HK-2 (cell line): ENCODE measurements at regions not wholly inside any gene's neighbourhood (a gene's known extent, or its start where the extent isn't known, plus 50 kb on each side); places are given as distances from the start of the nearest gene placed in this dataset.

ENCODE experiments used
- DNase-seq: peaks from one replicate; pipeline ENCODE4 v3.0.0-alpha.2; 2018; ENCODE audit not compliant: unreplicated experiment

DNA sequence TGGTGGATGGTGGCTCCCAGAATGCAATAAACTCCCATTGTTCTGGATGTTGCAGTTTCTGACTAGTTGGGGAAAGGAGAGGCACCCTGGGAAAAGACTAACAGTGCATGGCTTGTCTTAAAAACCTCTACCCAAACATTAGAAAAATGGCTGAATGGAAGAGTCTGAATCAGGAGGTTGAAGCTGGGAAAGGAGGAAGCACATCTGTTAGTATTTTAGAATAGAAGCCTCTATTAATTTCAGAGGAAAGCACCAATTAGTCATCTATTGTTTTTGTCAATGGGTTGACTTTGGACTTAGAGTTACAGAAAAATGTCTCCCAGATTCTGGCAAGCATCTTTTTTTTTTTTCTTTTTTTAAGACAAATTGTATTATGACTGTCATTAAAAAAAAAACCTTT lies 56.1 kb upstream of the ELMO1 start:
- no peak for DNase-seq

DNA sequence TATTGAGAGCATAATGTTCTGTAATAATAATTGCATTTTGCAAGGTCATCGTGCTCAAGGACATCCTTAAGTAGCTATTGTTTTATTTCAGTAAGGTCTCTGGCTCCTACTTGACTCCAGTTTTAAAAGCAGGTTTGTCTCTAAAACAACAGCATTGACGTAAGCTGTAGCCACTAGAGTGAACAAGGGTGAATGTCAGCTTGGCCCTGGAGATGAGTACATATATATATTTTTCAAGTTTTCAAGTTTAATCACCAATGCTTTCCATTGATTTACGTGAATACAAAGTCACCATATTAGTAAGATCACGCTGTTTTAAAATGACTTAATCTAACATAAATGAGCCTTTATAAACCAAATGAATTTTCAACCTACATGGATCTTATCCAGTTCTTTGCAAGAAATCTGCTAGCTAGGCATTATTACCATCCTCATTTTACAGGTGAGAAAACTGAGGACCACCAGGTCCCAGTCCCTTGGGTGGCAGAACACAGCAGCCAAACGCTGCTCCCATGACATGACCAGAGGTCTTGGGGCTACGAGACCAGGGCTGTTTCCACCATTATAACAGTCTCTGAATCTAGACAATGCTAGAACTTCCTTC lies 57.2 kb upstream of the ELMO1 start:
- DNase-seq: no peak

DNA sequence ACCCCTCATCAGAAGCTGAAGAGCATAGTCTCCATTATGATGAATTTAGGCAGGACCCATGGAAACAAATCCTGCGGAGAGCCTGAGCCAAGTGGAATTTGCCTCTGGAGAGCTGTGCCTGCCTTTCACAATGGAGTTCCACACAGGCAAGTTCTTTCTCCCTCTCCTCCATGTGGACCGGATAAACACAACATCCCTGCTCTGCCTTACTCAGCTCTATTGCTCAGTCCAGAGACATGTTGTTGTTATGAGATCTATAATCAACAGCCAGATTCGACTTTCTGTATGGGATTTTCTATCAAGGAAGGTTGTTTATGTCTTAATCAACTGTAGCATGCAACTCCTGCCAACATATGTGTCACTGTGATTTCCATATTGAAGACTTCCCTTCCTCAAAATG lies 59.5 kb upstream of the ELMO1 start:
- no peak for DNase-seq

DNA sequence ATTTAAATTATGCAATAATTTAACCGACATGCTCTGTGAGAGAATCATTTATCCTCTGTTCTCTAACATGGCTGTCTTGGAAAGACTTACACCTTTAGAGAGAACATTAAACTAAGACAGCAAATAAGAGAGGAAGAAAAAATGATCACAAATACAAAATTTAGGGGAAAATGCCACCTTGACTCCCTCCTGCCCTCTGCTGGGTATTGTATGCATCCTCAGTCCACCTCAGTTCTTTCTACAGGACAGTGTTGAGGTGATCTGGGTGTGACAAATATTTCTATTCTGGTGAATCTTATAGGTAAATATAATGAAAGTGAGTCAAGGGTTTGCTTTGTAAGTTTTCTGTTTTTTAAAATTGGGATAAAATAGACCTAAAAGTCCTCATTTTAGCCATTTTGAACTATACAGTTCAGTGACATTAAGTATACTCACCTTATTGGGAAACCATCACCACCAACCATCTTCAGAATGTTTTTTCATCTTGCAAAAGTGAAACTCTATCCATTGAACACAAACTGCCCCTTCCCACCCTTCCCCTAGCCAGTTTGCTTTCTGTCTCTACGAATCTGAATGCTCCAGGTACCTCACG lies 61.5 kb upstream of the ELMO1 start:
- DNase-seq: no peak

DNA sequence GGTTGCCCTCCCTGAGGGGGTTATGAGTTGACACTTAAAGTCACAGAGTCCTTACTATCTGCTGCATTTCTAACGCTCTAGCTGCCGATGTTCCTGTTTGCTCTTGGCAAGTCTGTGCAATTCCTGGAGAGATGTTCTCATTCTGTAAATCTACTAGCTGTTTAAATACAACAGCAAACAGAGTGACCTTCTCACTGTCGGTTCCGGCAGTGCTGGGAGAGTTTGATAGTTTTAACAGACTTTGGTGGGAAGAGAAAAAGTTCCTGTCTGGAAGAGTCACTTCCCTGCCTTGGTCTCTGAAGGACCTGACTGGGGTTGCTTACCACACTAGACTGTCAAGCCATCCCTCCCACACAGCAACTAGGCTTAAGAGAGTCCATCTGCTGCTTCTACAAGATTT lies 63.3 kb upstream of the ELMO1 start:
- no peak for DNase-seq

GRCh38 chr7:37514497-37514896 lies 65.8 kb upstream of the ELMO1 start:
- DNase-seq: no peak

- DNase-seq: no peak
Measured at GRCh38 chr7:37516664-37517063, 68.0 kb upstream of the ELMO1 start.

GRCh38 chr7:37518266-37518665 lies 69.6 kb upstream of the ELMO1 start:
- no peak for DNase-seq

- no peak for DNase-seq
Measured at GRCh38 chr7:37524056-37524455, 75.4 kb upstream of the ELMO1 start.

DNA sequence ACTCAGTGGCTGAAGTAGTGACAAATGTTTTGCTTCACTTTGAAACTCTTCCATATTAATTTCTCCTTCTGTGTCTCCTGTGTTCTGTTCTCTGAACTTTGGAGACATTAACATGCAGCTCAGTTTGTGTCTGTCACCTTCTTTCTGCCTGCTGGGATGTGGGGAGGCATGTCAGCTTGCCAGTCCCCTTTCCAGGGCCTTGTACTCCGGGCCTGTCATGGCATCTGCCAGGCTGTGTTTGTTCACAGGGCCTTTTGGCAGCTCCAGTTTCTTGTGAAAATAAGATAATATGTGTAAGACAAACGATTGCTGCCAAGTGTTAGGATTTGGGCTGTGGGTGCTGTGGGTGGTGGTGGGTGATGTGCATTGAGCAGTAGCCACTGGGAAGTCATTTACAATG lies 76.1 kb upstream of the ELMO1 start:
- DNase-seq: no peak

DNA sequence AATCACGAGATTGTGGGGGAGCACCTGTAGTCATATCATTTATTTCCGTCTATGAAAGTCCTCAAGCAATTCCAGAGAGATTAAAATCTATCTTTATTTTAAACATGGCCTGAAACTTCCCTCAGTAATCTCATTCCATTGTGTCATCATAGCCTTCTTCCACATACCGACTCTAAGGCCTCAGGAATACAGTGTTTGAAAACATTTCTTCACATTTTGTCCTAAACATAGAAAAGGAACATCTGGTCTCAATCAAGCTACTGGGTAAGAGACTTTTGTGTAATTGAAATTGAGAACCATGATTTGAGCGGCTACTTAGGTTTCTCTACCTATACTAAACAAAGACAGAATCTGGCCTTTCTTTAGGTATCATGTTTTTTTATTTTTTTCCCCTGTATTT lies 78.0 kb upstream of the ELMO1 start:
- DNase-seq: no peak

DNA sequence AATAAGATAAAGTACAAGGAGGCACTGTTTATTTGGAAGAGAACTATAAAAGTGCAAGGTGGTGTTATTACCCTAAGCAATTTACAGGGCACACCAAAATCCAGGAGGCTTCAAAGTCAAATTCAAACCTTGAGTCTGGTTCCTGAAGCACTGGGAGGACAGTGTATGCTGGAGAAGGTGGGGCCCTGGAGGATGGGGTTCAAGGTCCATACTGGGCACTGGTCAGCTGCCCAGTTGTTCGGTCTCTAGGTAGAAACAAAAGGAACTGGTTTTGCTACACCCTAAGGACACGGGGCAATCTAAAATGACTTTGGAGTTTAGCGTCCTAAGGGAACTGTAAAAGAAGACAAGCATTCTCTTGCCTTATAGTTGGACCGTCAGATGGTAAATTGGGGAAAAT lies 78.4 kb upstream of the ELMO1 start:
- DNase-seq: no peak

DNA sequence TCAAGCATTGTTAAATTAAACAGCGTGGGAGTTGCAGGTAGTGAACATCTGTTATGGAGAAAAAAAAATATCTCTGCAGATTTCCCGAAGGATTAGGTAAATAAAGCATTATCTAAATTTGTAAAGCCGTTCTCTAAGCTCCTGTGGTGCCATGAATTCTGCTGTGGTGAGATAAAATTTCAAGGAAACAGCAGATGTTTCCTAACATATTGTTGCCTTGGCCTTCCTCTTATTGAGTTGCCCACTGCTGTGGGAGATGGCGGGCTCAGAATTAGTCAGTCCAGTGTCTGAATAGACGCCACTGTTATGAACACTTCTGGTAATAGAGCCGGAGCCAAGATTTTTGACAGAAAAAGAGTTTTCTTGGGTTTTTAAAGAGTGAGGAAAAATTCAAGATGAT lies 82.6 kb upstream of the ELMO1 start:
- DNase-seq: no peak

- no peak for DNase-seq
Measured at GRCh38 chr7:37532636-37533035, 84.0 kb upstream of the ELMO1 start.

GRCh38 chr7:37534893-37535610 lies 86.4 kb upstream of the ELMO1 start:
- no peak for DNase-seq

DNA sequence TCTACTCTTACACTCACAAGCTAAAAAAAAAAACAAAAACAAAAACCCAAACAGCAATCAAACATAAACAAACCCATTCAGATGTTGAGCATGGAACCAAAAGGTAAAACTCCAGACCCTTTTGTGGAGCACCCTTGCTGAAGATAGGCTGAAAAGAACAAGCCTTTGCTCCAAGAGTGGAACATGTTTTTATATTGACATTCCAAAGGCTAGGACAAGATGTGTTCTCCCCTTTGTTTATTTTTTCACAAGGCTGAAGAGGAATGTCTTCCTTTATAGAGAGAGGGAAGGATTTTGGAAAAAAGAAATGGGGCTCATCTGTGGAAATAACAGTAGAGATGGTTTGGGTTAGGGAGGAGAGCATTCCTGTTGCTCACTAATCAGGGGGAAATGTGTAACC lies 87.2 kb upstream of the ELMO1 start:
- DNase-seq: no peak

DNA sequence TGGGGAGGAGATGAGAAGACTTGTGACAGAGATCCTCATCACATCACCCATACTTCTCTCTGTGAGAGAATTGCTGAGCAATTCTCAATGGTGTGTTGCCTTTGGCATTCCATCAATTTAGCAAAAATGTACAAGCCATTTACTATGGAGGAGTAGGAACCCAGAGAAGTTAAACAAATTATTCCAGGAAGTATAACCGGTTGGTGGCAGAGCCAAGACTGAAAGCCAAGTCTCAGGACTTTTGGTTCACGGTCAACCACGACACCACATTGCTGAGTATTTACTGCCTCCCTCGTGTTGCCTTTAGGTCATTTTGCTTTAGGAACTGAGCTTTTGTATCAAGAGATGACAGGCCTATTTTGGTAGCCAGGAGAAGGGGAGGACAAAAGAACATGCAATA lies 88.0 kb upstream of the ELMO1 start:
- no peak for DNase-seq

DNA sequence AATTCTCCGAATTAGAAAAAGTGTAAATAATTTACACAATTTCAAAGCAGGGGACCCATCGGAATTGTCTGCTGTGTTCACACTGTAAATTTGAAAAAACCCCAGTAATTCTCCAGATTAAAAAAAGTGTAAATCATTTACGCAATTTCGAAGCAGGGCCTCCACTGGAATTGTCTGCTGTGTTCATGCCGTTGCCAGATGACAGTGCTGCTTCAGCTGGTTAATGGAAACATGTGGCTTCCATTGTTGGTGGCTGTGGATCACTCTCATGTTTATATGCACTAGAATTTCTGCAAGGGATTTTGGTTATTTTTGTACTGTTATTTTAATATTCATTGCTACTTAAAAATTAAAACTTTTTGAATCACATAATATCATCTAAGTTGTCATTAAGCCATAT lies 88.8 kb upstream of the ELMO1 start:
- DNase-seq: no peak

GRCh38 chr7:37538945-37539344 lies 90.3 kb upstream of the ELMO1 start:
- DNase-seq: no peak

DNA sequence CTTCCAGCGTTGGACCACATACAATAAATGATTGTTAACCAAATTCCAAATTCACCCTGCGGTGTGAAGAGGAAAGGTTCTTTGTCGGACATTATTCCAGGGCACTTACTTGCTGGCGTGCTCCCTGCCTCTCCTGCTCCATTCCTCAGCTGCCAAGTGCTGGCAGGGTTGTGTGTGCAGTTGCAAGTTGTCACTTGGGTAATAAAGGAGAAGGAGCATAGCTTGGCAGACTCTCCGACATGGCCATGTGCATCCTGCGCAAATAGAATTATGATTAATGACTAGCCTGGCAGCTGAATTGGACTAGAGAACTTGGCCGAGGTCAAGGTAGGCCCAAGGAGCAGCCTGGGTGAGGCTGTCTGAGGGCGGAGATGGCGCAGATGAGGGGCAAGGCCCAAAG lies 92.3 kb upstream of the ELMO1 start:
- DNase-seq: no peak

DNA sequence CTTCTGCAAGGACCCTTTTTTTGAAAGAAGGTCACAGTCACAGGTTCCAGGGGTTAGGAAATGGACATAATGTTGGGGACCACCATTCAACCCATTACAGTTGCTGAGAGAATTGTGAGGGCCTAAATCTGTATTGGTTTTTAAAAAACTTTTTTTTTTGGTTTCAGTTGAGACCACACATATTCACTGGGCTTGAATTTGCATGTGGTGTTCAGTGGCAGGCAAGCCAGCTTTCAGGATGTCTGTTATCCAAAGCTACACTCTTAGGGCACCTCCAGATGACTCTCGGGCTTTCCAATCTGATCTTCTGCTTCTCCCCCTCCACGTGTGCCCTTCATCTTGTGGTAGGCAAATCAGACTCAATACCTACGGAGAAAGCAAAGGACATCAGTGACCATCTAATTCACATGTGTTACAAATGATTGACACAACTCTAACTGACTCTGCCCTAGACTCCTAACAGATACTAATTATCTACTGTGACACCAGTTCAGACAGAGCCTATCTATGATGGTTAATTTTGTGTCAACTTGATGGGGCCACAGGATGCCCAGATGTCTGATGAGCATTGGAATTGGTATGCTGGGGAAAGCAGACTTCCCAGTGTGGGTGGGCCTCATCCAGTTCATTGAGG lies 93.3 kb upstream of the ELMO1 start:
- DNase-seq: no peak

- DNase-seq: no peak
Measured at GRCh38 chr7:37545619-37546534, 97.2 kb upstream of the ELMO1 start.
